B cell (primary cell): ENCODE measurements at regions not wholly inside any gene's neighbourhood (a gene's known extent, or its start where the extent isn't known, plus 50 kb on each side); places are given as distances from the start of the nearest gene placed in this dataset.

Experiments
- ATAC-seq: fragments of 200-7000 bp; cut with Tn5 transposase; one replicate; pipeline ENCODE4 v1.10.0; 2021; ENCODE audit warnings: low read depth, mild to moderate bottlenecking, moderate number of reproducible peaks, moderate library complexity
- CTCF ChIA-PET: fragments of 350-600 bp; sonication (Branson Sonifier 250); formaldehyde crosslinking; loops from one replicate; lab custom pipeline; 2021; ENCODE audit warnings: antibody characterized with exemption, inconsistent platforms; lab: Charles Lee
- POLR2A ChIA-PET: fragments of 350-600 bp; sonication (Branson Sonifier 250); formaldehyde crosslinking; loops from one replicate; lab custom pipeline; 2021; ENCODE audit warnings: antibody characterized with exemption; lab: Charles Lee
- DNase-seq: peaks from one replicate; pipeline ENCODE4 v3.0.0; 2013
- H2AFZ ChIP-seq: 2 replicates; pipeline ENCODE4 v1.6.1; 2012; ENCODE audit warnings: mild to moderate bottlenecking, low read depth, low read length; ENCODE audit not compliant: insufficient read depth, poor library complexity, severe bottlenecking
- H3K27ac ChIP-seq, 2 donors: 1 replicate in 1 of 2; 2 replicates in 1 of 2; pipeline ENCODE4 v1.5.1; 2012 to 2013; ENCODE audit warnings: low read length in 2 of 2, mild to moderate bottlenecking in 2 of 2, moderate library complexity in 1 of 2
- H3K27me3 ChIP-seq, 4 experiments: fragments of 200-600 bp in 1 of 4; sonication (generic) in 1 of 4; replicated peaks in 1 of 4; 1 replicate in 2 of 4; 2 replicates in 2 of 4; pipeline versions ENCODE4 v1.6.1 to v1.7.0; 2013 to 2016; ENCODE audit warnings: low read length in 3 of 4, mild to moderate bottlenecking in 2 of 4, mixed read lengths in 1 of 4, moderate library complexity in 1 of 4; ENCODE audit not compliant: insufficient read depth in 4 of 4, control insufficient read depth in 3 of 4; ENCODE audit errors: control extremely low read depth in 1 of 4
- H3K36me3 ChIP-seq, 2 experiments: replicated peaks in 1 of 2; 1 replicate in 1 of 2; 2 replicates in 1 of 2; pipeline versions ENCODE4 v1.6.1 to v1.7.1; 2013; ENCODE audit warnings: low read length in 1 of 2; ENCODE audit not compliant: insufficient read depth in 2 of 2, control insufficient read depth in 1 of 2; ENCODE audit errors: control extremely low read depth in 1 of 2, extremely low read depth in 1 of 2
- H3K4me1 ChIP-seq, 2 donors: fragments of 200-600 bp in 1 of 2; sonication (generic) in 1 of 2; 1 replicate in 1 of 2; 2 replicates in 1 of 2; pipeline versions ENCODE4 v1.5.1 to v1.6.1; 2013 to 2017; ENCODE audit warnings: low read length in 2 of 2; ENCODE audit not compliant: control insufficient read depth in 2 of 2, insufficient read depth in 2 of 2
- H3K4me2 ChIP-seq: replicated peaks from 2 replicates; pipeline ENCODE3; 2012; ENCODE audit warnings: mild to moderate bottlenecking, low read depth, low read length; ENCODE audit not compliant: poor library complexity, severe bottlenecking
- H3K4me3 ChIP-seq, 5 experiments: fragments of 200-600 bp in 1 of 5; sonication (generic) in 1 of 5; 1 replicate in 3 of 5; 2 replicates in 2 of 5; pipeline versions ENCODE4 v1.5.1 to v1.7.0; 2011 to 2016; ENCODE audit warnings: low read length in 4 of 5, mild to moderate bottlenecking in 4 of 5, low read depth in 2 of 5, control low read depth in 1 of 5, moderate library complexity in 1 of 5; ENCODE audit not compliant: insufficient read depth in 1 of 5; ENCODE audit errors: control extremely low read depth in 1 of 5, extremely low read depth in 1 of 5
- H3K79me2 ChIP-seq: fragments of 200-600 bp; sonication (generic); one replicate; pipeline ENCODE4 v1.6.0; 2016; ENCODE audit warnings: low read length; ENCODE audit not compliant: control insufficient read depth, insufficient read depth
- H3K9ac ChIP-seq: fragments of 200-600 bp; sonication (generic); 2 replicates; pipeline ENCODE4 v1.6.1; 2017; ENCODE audit warnings: mild to moderate bottlenecking, low read length, moderate library complexity
- H3K9me3 ChIP-seq, 3 donors: one replicate each; pipeline versions ENCODE4 v1.6.1 to v1.7.1; 2013; ENCODE audit warnings: low read length in 2 of 3; ENCODE audit not compliant: control insufficient read depth in 2 of 3, insufficient read depth in 1 of 3; ENCODE audit errors: control extremely low read depth in 1 of 3
- H4K20me1 ChIP-seq: 2 replicates; pipeline ENCODE4 v1.6.0; 2012; ENCODE audit warnings: mild to moderate bottlenecking, low read length; ENCODE audit not compliant: insufficient read depth, control insufficient read depth, poor library complexity, severe bottlenecking
- H3K27ac Mint-ChIP-seq: one replicate; pipeline ENCODE4 v1.8.0; 2021; ENCODE audit warnings: mixed read lengths
- H3K27me3 Mint-ChIP-seq: one replicate; pipeline ENCODE4 v1.8.0; 2021; ENCODE audit warnings: mixed read lengths
- H3K4me1 Mint-ChIP-seq: one replicate; pipeline ENCODE4 v1.8.0; 2021; ENCODE audit warnings: mixed read lengths
- H3K4me3 Mint-ChIP-seq: one replicate; pipeline ENCODE4 v1.8.0; 2021; ENCODE audit warnings: mixed read lengths
- H3K9me3 Mint-ChIP-seq: one replicate; pipeline ENCODE4 v1.8.0; 2022; ENCODE audit warnings: mixed read lengths; ENCODE audit not compliant: insufficient read depth
- EZH2 ChIP-seq: IDR thresholded peaks from 2 replicates; pipeline ENCODE4 v1.6.1; 2012; ENCODE audit warnings: borderline replicate concordance, low read depth, mild to moderate bottlenecking, moderate library complexity, low read length; ENCODE audit not compliant: insufficient read depth, poor library complexity, severe bottlenecking
- WGBS: methylation state at CpG from one replicate; pipeline ENCODE4 v1.1.5; 2013; ENCODE audit warnings: missing lambda C conversion rate; ENCODE audit not compliant: insufficient coverage; 5-methylcytosine and 5-hydroxymethylcytosine counted together
- intact Hi-C: fragments of 100-400 bp; cut with micrococcal nuclease; formaldehyde crosslinking; loops from one replicate; pipeline ENCODE4 v1.10.0; 2022
- TF ChIP-seq, protein P1 (sequence below): fragments of 200-600 bp; IDR thresholded peaks from one replicate; pipeline ENCODE4 v1.8.0; 2022; ENCODE audit warnings: antibody characterized with exemption, mild to moderate bottlenecking

DNA sequence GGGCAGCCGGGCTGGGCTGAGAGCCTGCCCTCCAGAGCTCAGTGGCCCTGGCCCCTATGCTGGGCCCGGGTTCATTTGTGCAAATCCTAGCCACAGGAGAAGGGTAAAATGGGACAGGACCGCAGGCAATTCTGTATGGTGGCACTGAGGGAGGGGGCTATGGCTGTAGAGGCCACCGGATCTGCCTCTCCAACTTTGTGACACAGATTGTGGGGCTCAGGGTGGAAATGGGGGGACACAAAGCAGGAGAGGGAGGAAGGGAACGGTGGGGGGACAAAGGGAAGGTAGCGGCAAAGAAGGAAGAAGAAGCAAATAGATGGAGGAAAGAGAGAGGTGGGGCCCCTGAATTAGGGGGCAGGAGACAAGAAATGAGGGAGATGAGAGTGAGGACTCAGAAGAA, 201.1 kb downstream of the SMAD2 start:
- Histone ChIP-seq H3K9me3 (no peaks in the 10 kb centered on the region), H3K4me1 (no peaks in the 10 kb centered on the region), H3K27ac (no peak overlapping the region), H4K20me1 (no peaks in the 10 kb centered on the region), H2AFZ (no peak overlapping the region), H3K36me3 (no peaks in the 10 kb centered on the region), H3K79me2 (no peaks in the 10 kb centered on the region), H3K27me3 (peaks cover 0 to 13% (median 3%) of the 10 kb centered on the region in 4 experiments), H3K9ac (no peak overlapping the region), H3K4me2 (no peak overlapping the region), H3K4me3 (no peak overlapping the region)
- ATAC-seq (no peak), DNase-seq (no peak)
- no peaks in the 10 kb centered on the region for H3K4me1 Mint-ChIP-seq
- TF ChIP-seq, protein P1, sequence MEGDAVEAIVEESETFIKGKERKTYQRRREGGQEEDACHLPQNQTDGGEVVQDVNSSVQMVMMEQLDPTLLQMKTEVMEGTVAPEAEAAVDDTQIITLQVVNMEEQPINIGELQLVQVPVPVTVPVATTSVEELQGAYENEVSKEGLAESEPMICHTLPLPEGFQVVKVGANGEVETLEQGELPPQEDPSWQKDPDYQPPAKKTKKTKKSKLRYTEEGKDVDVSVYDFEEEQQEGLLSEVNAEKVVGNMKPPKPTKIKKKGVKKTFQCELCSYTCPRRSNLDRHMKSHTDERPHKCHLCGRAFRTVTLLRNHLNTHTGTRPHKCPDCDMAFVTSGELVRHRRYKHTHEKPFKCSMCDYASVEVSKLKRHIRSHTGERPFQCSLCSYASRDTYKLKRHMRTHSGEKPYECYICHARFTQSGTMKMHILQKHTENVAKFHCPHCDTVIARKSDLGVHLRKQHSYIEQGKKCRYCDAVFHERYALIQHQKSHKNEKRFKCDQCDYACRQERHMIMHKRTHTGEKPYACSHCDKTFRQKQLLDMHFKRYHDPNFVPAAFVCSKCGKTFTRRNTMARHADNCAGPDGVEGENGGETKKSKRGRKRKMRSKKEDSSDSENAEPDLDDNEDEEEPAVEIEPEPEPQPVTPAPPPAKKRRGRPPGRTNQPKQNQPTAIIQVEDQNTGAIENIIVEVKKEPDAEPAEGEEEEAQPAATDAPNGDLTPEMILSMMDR = no peak
- H3K27ac Mint-ChIP-seq = no peak overlapping the region
- H3K27me3 Mint-ChIP-seq = peaks cover 39% of the 10 kb centered on the region
- no peak overlapping the region for H3K4me3 Mint-ChIP-seq
- intact Hi-C loops = no loop called here
- 88% methylated on average over 6 of the region's 6 CpGs for WGBS
- ChIA-PET POLR2A (no interaction called here), CTCF (interaction anchor here (1.4 kb wide), 1 partner anchor 20 kb away, joined by 4 read pairs; no protein-coding TSS in a partner anchor)
- H3K9me3 Mint-ChIP-seq = no peaks in the 10 kb centered on the region

DNA sequence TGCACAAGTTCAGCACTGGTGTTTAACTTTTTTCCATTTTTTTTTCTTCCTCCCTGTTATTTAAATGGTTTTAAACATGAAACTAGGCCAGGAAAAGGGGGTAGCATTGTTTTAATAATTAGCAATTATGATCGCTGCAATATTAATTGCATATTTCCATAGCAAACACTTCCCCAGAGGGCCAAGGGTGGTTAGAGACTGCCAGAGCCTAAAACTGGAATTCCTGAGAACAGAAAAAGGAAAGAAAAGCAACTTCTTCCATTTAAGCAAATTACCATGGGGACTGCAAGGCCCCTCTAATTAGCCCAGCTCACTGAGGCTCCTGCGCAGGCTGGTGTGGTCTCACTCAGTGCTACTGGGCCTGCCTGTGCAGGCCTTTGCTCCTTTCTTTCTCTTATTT, 201.5 kb downstream of the SMAD2 start:
- no peaks in the 10 kb centered on the region for H3K4me1 ChIP-seq
- no peak overlapping the region for H3K27ac ChIP-seq
- ATAC-seq = no peak
- peaks cover 0 to 9% (median 3%) of the 10 kb centered on the region in 4 experiments for H3K27me3 ChIP-seq
- no peak overlapping the region for H3K4me2 ChIP-seq
- no peak overlapping the region for H2AFZ ChIP-seq
- H3K27ac Mint-ChIP-seq = no peak overlapping the region
- POLR2A ChIA-PET = no interaction called here
- no peak overlapping the region for H3K4me3 Mint-ChIP-seq
- no peaks in the 10 kb centered on the region for H3K4me1 Mint-ChIP-seq
- TF ChIP-seq EZH2 = no peak
- TF ChIP-seq, protein P1 = no peak
- WGBS = 100% methylated on average over 1 of the region's 2 CpGs
- no peaks in the 10 kb centered on the region for H3K9me3 Mint-ChIP-seq
- intact Hi-C loops = no loop called here
- CTCF ChIA-PET = interaction anchor here (1.4 kb wide), 1 partner anchor 20 kb away, joined by 4 read pairs; no protein-coding TSS in a partner anchor
- no peaks in the 10 kb centered on the region for H3K36me3 ChIP-seq
- peaks cover 35% of the 10 kb centered on the region for H3K27me3 Mint-ChIP-seq
- H4K20me1 ChIP-seq = no peaks in the 10 kb centered on the region
- H3K9ac ChIP-seq = no peak overlapping the region
- H3K79me2 ChIP-seq = no peaks in the 10 kb centered on the region
- DNase-seq = no peak
- H3K4me3 ChIP-seq = no peak overlapping the region
- H3K9me3 ChIP-seq = no peaks in the 10 kb centered on the region
